ENCODE measurements at regions not wholly inside any gene's neighbourhood (a gene's known extent, or its start where the extent isn't known, plus 50 kb on each side); places are given as distances from the start of the nearest gene placed in this dataset.

- H3K27me3 ChIP-seq (ENCODE audit: control insufficient read depth, insufficient read depth, low read length) = no peaks in the 10 kb centered on the region
Observed at GRCh38 chr2:173657996-173658717, 303.5 kb downstream of the CDCA7 start.

GRCh38 chr2:173658946-173659371, 304.3 kb downstream of the CDCA7 start:
- H3K4me3 ChIP-seq (ENCODE audit: low read length) = no peak overlapping the region
- no peaks in the 10 kb centered on the region for H3K36me3 ChIP-seq (ENCODE audit: control insufficient read depth, insufficient read depth, low read length)

More at GRCh38 chr2:173657996-173658717, 303.5 kb downstream of the CDCA7 start:
- H3K9me3 ChIP-seq (ENCODE audit: control insufficient read depth, low read length) = no peaks in the 10 kb centered on the region
- no peak overlapping the region for H3K9ac ChIP-seq (ENCODE audit: low read length)
- H3K36me3 ChIP-seq (ENCODE audit: control insufficient read depth, insufficient read depth, low read length) = no peaks in the 10 kb centered on the region
- peaks cover 6% of the 10 kb centered on the region for H3K4me1 ChIP-seq (ENCODE audit: control insufficient read depth, insufficient read depth, low read length)
- H3K4me3 ChIP-seq (ENCODE audit: low read length) = no peak overlapping the region

GRCh38 chr2:173659509-173659908, 304.8 kb downstream of the CDCA7 start:
- H3K4me1 ChIP-seq (ENCODE audit: control insufficient read depth, insufficient read depth, low read length) = peaks cover under 1% of the 10 kb centered on the region
- no peaks in the 10 kb centered on the region for H3K27me3 ChIP-seq (ENCODE audit: control insufficient read depth, insufficient read depth, low read length)
- no peak overlapping the region for H3K9ac ChIP-seq (ENCODE audit: low read length)
- no peak overlapping the region for H3K4me3 ChIP-seq (ENCODE audit: low read length)
- no peaks in the 10 kb centered on the region for H3K9me3 ChIP-seq (ENCODE audit: control insufficient read depth, low read length)
- no peaks in the 10 kb centered on the region for H3K36me3 ChIP-seq (ENCODE audit: control insufficient read depth, insufficient read depth, low read length)

More at GRCh38 chr2:173658946-173659371, 304.3 kb downstream of the CDCA7 start:
- H3K4me1 ChIP-seq (ENCODE audit: control insufficient read depth, insufficient read depth, low read length) = peaks cover 6% of the 10 kb centered on the region
- H3K9ac ChIP-seq (ENCODE audit: low read length) = no peak overlapping the region
- no peaks in the 10 kb centered on the region for H3K9me3 ChIP-seq (ENCODE audit: control insufficient read depth, low read length)
- no peaks in the 10 kb centered on the region for H3K27me3 ChIP-seq (ENCODE audit: control insufficient read depth, insufficient read depth, low read length)

- Histone ChIP-seq H3K4me3 (ENCODE audit: low read length) (no peak overlapping the region), H3K9me3 (ENCODE audit: control insufficient read depth, low read length) (no peaks in the 10 kb centered on the region), H3K36me3 (ENCODE audit: control insufficient read depth, insufficient read depth, low read length) (no peaks in the 10 kb centered on the region), H3K9ac (ENCODE audit: low read length) (no peak overlapping the region), H3K4me1 (ENCODE audit: control insufficient read depth, insufficient read depth, low read length) (peaks cover 2% of the 10 kb centered on the region), H3K27me3 (ENCODE audit: control insufficient read depth, insufficient read depth, low read length) (no peaks in the 10 kb centered on the region)
Observed at GRCh38 chr2:173661586-173661985, 303.6 kb downstream of the SP3 start.

GRCh38 chr2:173663353-173663752, 301.8 kb downstream of the SP3 start:
- no peak overlapping the region for H3K4me3 ChIP-seq (ENCODE audit: low read length)
- H3K9ac ChIP-seq (ENCODE audit: low read length) = no peak overlapping the region

GRCh38 chr2:173663835-173664512, 301.2 kb downstream of the SP3 start:
- Histone ChIP-seq H3K9ac (ENCODE audit: low read length) (no peak overlapping the region), H3K27me3 (ENCODE audit: control insufficient read depth, insufficient read depth, low read length) (no peaks in the 10 kb centered on the region), H3K36me3 (ENCODE audit: control insufficient read depth, insufficient read depth, low read length) (no peaks in the 10 kb centered on the region), H3K4me3 (ENCODE audit: low read length) (no peak overlapping the region), H3K4me1 (ENCODE audit: control insufficient read depth, insufficient read depth, low read length) (peaks cover 12% of the 10 kb centered on the region), H3K9me3 (ENCODE audit: control insufficient read depth, low read length) (no peaks in the 10 kb centered on the region)

More at GRCh38 chr2:173663353-173663752, 301.8 kb downstream of the SP3 start:
- Histone ChIP-seq H3K27me3 (ENCODE audit: control insufficient read depth, insufficient read depth, low read length) (no peaks in the 10 kb centered on the region), H3K36me3 (ENCODE audit: control insufficient read depth, insufficient read depth, low read length) (no peaks in the 10 kb centered on the region), H3K4me1 (ENCODE audit: control insufficient read depth, insufficient read depth, low read length) (peaks cover 12% of the 10 kb centered on the region), H3K9me3 (ENCODE audit: control insufficient read depth, low read length) (no peaks in the 10 kb centered on the region)

- Histone ChIP-seq H3K4me1 (ENCODE audit: control insufficient read depth, insufficient read depth, low read length) (peaks cover 12% of the 10 kb centered on the region), H3K27me3 (ENCODE audit: control insufficient read depth, insufficient read depth, low read length) (no peaks in the 10 kb centered on the region), H3K4me3 (ENCODE audit: low read length) (no peak overlapping the region), H3K9ac (ENCODE audit: low read length) (no peak overlapping the region), H3K9me3 (ENCODE audit: control insufficient read depth, low read length) (no peaks in the 10 kb centered on the region), H3K36me3 (ENCODE audit: control insufficient read depth, insufficient read depth, low read length) (no peaks in the 10 kb centered on the region)
Observed at GRCh38 chr2:173664513-173664910, 300.7 kb downstream of the SP3 start.

GRCh38 chr2:173666171-173666888, 298.8 kb downstream of the SP3 start:
- Histone ChIP-seq H3K4me1 (ENCODE audit: control insufficient read depth, insufficient read depth, low read length) (peaks cover 12% of the 10 kb centered on the region), H3K4me3 (ENCODE audit: low read length) (no peak overlapping the region), H3K9me3 (ENCODE audit: control insufficient read depth, low read length) (no peaks in the 10 kb centered on the region), H3K36me3 (ENCODE audit: control insufficient read depth, insufficient read depth, low read length) (no peaks in the 10 kb centered on the region), H3K27me3 (ENCODE audit: control insufficient read depth, insufficient read depth, low read length) (no peaks in the 10 kb centered on the region), H3K9ac (ENCODE audit: low read length) (no peak overlapping the region)

GRCh38 chr2:173667014-173667413, 298.2 kb downstream of the SP3 start:
- Histone ChIP-seq H3K36me3 (ENCODE audit: control insufficient read depth, insufficient read depth, low read length) (no peaks in the 10 kb centered on the region), H3K4me3 (ENCODE audit: low read length) (no peak overlapping the region), H3K4me1 (ENCODE audit: control insufficient read depth, insufficient read depth, low read length) (peaks cover 12% of the 10 kb centered on the region), H3K27me3 (ENCODE audit: control insufficient read depth, insufficient read depth, low read length) (no peaks in the 10 kb centered on the region), H3K9ac (ENCODE audit: low read length) (no peak overlapping the region), H3K9me3 (ENCODE audit: control insufficient read depth, low read length) (no peaks in the 10 kb centered on the region)

- Histone ChIP-seq H3K4me1 (ENCODE audit: control insufficient read depth, insufficient read depth, low read length) (peaks cover 12% of the 10 kb centered on the region), H3K4me3 (ENCODE audit: low read length) (no peak overlapping the region), H3K9ac (ENCODE audit: low read length) (no peak overlapping the region), H3K9me3 (ENCODE audit: control insufficient read depth, low read length) (no peaks in the 10 kb centered on the region), H3K27me3 (ENCODE audit: control insufficient read depth, insufficient read depth, low read length) (no peaks in the 10 kb centered on the region), H3K36me3 (ENCODE audit: control insufficient read depth, insufficient read depth, low read length) (no peaks in the 10 kb centered on the region)
Observed at GRCh38 chr2:173667415-173667814, 297.8 kb downstream of the SP3 start.

- H3K36me3 ChIP-seq (ENCODE audit: control insufficient read depth, insufficient read depth, low read length) = no peaks in the 10 kb centered on the region
- no peak overlapping the region for H3K4me3 ChIP-seq (ENCODE audit: low read length)
- no peaks in the 10 kb centered on the region for H3K9me3 ChIP-seq (ENCODE audit: control insufficient read depth, low read length)
- H3K27me3 ChIP-seq (ENCODE audit: control insufficient read depth, insufficient read depth, low read length) = no peaks in the 10 kb centered on the region
- H3K9ac ChIP-seq (ENCODE audit: low read length) = no peak overlapping the region
- H3K4me1 ChIP-seq (ENCODE audit: control insufficient read depth, insufficient read depth, low read length) = peaks cover 12% of the 10 kb centered on the region
Observed at GRCh38 chr2:173669271-173669853, 295.8 kb downstream of the SP3 start.

GRCh38 chr2:173669888-173670287, 295.3 kb downstream of the SP3 start:
- Histone ChIP-seq H3K4me1 (ENCODE audit: control insufficient read depth, insufficient read depth, low read length) (peaks cover 12% of the 10 kb centered on the region), H3K9me3 (ENCODE audit: control insufficient read depth, low read length) (no peaks in the 10 kb centered on the region), H3K36me3 (ENCODE audit: control insufficient read depth, insufficient read depth, low read length) (no peaks in the 10 kb centered on the region), H3K9ac (ENCODE audit: low read length) (no peak overlapping the region), H3K27me3 (ENCODE audit: control insufficient read depth, insufficient read depth, low read length) (no peaks in the 10 kb centered on the region), H3K4me3 (ENCODE audit: low read length) (no peak overlapping the region)

Measured in mucosa of stomach (tissue), 1 donor.